ENCODE measurements at regions not wholly inside any gene's neighbourhood (a gene's known extent, or its start where the extent isn't known, plus 50 kb on each side); places are given as distances from the start of the nearest gene placed in this dataset.

- TF ChIP-seq, protein P1, sequence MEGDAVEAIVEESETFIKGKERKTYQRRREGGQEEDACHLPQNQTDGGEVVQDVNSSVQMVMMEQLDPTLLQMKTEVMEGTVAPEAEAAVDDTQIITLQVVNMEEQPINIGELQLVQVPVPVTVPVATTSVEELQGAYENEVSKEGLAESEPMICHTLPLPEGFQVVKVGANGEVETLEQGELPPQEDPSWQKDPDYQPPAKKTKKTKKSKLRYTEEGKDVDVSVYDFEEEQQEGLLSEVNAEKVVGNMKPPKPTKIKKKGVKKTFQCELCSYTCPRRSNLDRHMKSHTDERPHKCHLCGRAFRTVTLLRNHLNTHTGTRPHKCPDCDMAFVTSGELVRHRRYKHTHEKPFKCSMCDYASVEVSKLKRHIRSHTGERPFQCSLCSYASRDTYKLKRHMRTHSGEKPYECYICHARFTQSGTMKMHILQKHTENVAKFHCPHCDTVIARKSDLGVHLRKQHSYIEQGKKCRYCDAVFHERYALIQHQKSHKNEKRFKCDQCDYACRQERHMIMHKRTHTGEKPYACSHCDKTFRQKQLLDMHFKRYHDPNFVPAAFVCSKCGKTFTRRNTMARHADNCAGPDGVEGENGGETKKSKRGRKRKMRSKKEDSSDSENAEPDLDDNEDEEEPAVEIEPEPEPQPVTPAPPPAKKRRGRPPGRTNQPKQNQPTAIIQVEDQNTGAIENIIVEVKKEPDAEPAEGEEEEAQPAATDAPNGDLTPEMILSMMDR (IDR thresholded peaks at IDR 0.05), result no peak
- no peak for TF ChIP-seq EZH2 (IDR thresholded peaks at IDR 0.05; ENCODE audit: borderline replicate concordance, insufficient read depth, low read depth, low read length, poor library complexity, severe bottlenecking)
Observed at GRCh38 chr2:134148172-134148571, 105.7 kb upstream of the MGAT5 start.
